Neural cell (in vitro differentiated cells): ENCODE measurements at regions not wholly inside any gene's neighbourhood (a gene's known extent, or its start where the extent isn't known, plus 50 kb on each side); places are given as distances from the start of the nearest gene placed in this dataset.

Experiments used
- H2AFZ ChIP-seq: fragments of 200-600, 300-800 bp; sonication (generic), shearing (Covaris generic); 2 replicates; pipeline ENCODE4 v1.6.0; 2014; ENCODE audit warnings: low read depth, mild to moderate bottlenecking, antibody characterized with exemption, low read length, moderate library complexity
- H3F3A ChIP-seq: fragments of 200-600 bp; shearing (Covaris generic); 2 replicates; pipeline ENCODE4 v1.6.1; 2016; ENCODE audit warnings: mild to moderate bottlenecking, moderate library complexity, mixed read lengths, antibody characterized with exemption, low read length; ENCODE audit not compliant: insufficient read depth, poor library complexity, severe bottlenecking
- H3K27ac ChIP-seq: fragments of 200-600, 300-800 bp; sonication (generic), shearing (Covaris generic); 2 replicates; pipeline ENCODE4 v1.5.1; 2014; ENCODE audit warnings: mild to moderate bottlenecking, low read length, moderate library complexity
- H3K27me3 ChIP-seq: fragments of 300-800, 200-600 bp; sonication (generic), shearing (Covaris generic); 2 replicates; pipeline ENCODE4 v1.6.0; 2014; ENCODE audit warnings: mild to moderate bottlenecking, low read depth, low read length, moderate library complexity; ENCODE audit not compliant: insufficient read depth
- H3K36me3 ChIP-seq: fragments of 300-800, 200-600 bp; sonication (generic), shearing (Covaris generic); 2 replicates; pipeline ENCODE4 v1.5.1; 2014; ENCODE audit warnings: mild to moderate bottlenecking, antibody characterized with exemption, low read length, moderate library complexity; ENCODE audit not compliant: insufficient read depth
- H3K4me2 ChIP-seq: fragments of 300-800, 200-600 bp; sonication (generic), shearing (Covaris generic); 2 replicates; pipeline ENCODE4 v1.6.0; 2014; ENCODE audit warnings: mild to moderate bottlenecking, low read length
- H3K4me3 ChIP-seq: fragments of 300-800, 200-600 bp; sonication (generic), shearing (Covaris generic); 2 replicates; pipeline ENCODE4 v1.5.1; 2014; ENCODE audit warnings: mild to moderate bottlenecking, low read length, moderate library complexity
- H3K79me2 ChIP-seq: fragments of 200-600 bp; shearing (Covaris generic); replicated peaks from 2 replicates; pipeline ENCODE4 v1.6.0; 2014; ENCODE audit warnings: mild to moderate bottlenecking, low read length, moderate library complexity; ENCODE audit not compliant: insufficient read depth
- H3K9ac ChIP-seq: fragments of 300-800, 200-600 bp; sonication (generic), shearing (Covaris generic); 2 replicates; pipeline ENCODE4 v1.6.1; 2016; ENCODE audit warnings: mild to moderate bottlenecking, low read length, mixed read lengths
- H3K9me2 ChIP-seq: fragments of 200-600 bp; shearing (Covaris generic); 2 replicates; pipeline ENCODE4 v1.6.1; 2016; ENCODE audit warnings: mild to moderate bottlenecking, low read length, mixed read lengths; ENCODE audit not compliant: insufficient read depth
- H3K9me3 ChIP-seq: fragments of 200-600, 300-800 bp; sonication (generic), shearing (Covaris generic); 2 replicates; pipeline ENCODE4 v1.6.1; 2016; ENCODE audit warnings: mild to moderate bottlenecking, mixed run types, low read length, moderate library complexity, mixed read lengths
- H4K20me1 ChIP-seq: fragments of 200-600 bp; shearing (Covaris generic); 2 replicates; pipeline ENCODE4 v1.6.1; 2016; ENCODE audit warnings: mild to moderate bottlenecking, mixed run types; ENCODE audit not compliant: insufficient read depth
- EP300 ChIP-seq: fragments of 450-650 bp; conservative IDR thresholded peaks from 2 replicates; pipeline ENCODE4 v1.6.1; 2014; ENCODE audit warnings: antibody characterized with exemption, mild to moderate bottlenecking, moderate library complexity; ENCODE audit not compliant: poor library complexity, severe bottlenecking
- EZH2 ChIP-seq: fragments of 200-600, 300-800 bp; shearing (Covaris generic), sonication (generic); IDR thresholded peaks from 2 replicates; pipeline ENCODE4 v1.6.1; 2014; ENCODE audit warnings: antibody characterized with exemption, low read length, borderline replicate concordance, mild to moderate bottlenecking; ENCODE audit not compliant: insufficient read depth, poor library complexity, severe bottlenecking
- MXI1 ChIP-seq: fragments of 450-650 bp; conservative IDR thresholded peaks from 2 replicates; pipeline ENCODE4 v1.6.1; 2014; ENCODE audit warnings: antibody characterized with exemption, mild to moderate bottlenecking; ENCODE audit not compliant: poor library complexity, severe bottlenecking
- POLR2AphosphoS5 ChIP-seq: IDR thresholded peaks from 2 replicates; pipeline ENCODE4 v1.6.1; 2012
- RAD21 ChIP-seq: fragments of 450-650 bp; conservative IDR thresholded peaks from 2 replicates; pipeline ENCODE4 v1.6.1; 2014; ENCODE audit warnings: antibody characterized with exemption, mild to moderate bottlenecking, moderate library complexity
- SMC3 ChIP-seq: fragments of 450-650 bp; conservative IDR thresholded peaks from 2 replicates; pipeline ENCODE4 v1.6.1; 2014; ENCODE audit warnings: antibody characterized with exemption, mild to moderate bottlenecking, moderate library complexity; ENCODE audit not compliant: poor library complexity
- TAF1 ChIP-seq: IDR thresholded peaks from 2 replicates; pipeline ENCODE4 v1.6.1; 2012; ENCODE audit warnings: low read depth
- TF ChIP-seq, protein P1 (sequence below): IDR thresholded peaks from 2 replicates; pipeline ENCODE4 v1.6.1; 2012; ENCODE audit warnings: borderline replicate concordance
- TF ChIP-seq, protein P2 (sequence below): fragments of 450-650 bp; IDR thresholded peaks from 2 replicates; pipeline ENCODE4 v1.5.1; 2014; ENCODE audit warnings: antibody characterized with exemption, mild to moderate bottlenecking, moderate library complexity; ENCODE audit not compliant: poor library complexity, severe bottlenecking

DNA sequence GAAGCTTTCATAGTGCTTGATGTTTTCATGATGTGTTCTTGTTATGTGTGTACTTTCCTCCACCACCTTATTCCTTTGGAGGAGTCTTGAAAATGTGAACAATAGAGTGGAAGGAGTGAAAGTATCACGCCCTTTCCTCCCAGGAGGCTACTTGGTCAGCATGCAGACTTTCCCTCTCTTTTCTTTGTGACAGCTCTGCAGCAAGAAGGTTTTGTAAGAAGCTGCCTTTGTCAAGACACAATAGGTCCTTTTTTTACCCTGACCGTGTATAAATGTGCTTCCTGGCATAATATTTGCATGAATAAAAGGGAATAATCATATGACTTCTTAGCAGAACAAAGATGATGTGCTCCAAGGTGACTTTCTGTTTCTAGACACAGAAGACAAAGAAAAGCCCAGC, 882.6 kb upstream of the SLITRK5 start:
- H3K27me3 ChIP-seq: no peaks in the 10 kb centered on the region
- no peaks in the 10 kb centered on the region for H3K9me3 ChIP-seq
- no peaks in the 10 kb centered on the region for H3F3A ChIP-seq
- no peak overlapping the region for H3K27ac ChIP-seq
- no peak overlapping the region for H3K4me3 ChIP-seq
- no peak overlapping the region for H2AFZ ChIP-seq
- no peak overlapping the region for H3K9ac ChIP-seq
- H4K20me1 ChIP-seq: no peaks in the 10 kb centered on the region
- TF ChIP-seq EP300 (no peak), EZH2 (no peak), MXI1 (no peak), SMC3 (no peak), RAD21 (no peak)
- TF ChIP-seq, protein P1, sequence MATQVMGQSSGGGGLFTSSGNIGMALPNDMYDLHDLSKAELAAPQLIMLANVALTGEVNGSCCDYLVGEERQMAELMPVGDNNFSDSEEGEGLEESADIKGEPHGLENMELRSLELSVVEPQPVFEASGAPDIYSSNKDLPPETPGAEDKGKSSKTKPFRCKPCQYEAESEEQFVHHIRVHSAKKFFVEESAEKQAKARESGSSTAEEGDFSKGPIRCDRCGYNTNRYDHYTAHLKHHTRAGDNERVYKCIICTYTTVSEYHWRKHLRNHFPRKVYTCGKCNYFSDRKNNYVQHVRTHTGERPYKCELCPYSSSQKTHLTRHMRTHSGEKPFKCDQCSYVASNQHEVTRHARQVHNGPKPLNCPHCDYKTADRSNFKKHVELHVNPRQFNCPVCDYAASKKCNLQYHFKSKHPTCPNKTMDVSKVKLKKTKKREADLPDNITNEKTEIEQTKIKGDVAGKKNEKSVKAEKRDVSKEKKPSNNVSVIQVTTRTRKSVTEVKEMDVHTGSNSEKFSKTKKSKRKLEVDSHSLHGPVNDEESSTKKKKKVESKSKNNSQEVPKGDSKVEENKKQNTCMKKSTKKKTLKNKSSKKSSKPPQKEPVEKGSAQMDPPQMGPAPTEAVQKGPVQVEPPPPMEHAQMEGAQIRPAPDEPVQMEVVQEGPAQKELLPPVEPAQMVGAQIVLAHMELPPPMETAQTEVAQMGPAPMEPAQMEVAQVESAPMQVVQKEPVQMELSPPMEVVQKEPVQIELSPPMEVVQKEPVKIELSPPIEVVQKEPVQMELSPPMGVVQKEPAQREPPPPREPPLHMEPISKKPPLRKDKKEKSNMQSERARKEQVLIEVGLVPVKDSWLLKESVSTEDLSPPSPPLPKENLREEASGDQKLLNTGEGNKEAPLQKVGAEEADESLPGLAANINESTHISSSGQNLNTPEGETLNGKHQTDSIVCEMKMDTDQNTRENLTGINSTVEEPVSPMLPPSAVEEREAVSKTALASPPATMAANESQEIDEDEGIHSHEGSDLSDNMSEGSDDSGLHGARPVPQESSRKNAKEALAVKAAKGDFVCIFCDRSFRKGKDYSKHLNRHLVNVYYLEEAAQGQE: no peak
- H3K4me2 ChIP-seq: no peak overlapping the region
- no peaks in the 10 kb centered on the region for H3K79me2 ChIP-seq
- H3K9me2 ChIP-seq: no peaks in the 10 kb centered on the region
- H3K36me3 ChIP-seq: no peaks in the 10 kb centered on the region

DNA sequence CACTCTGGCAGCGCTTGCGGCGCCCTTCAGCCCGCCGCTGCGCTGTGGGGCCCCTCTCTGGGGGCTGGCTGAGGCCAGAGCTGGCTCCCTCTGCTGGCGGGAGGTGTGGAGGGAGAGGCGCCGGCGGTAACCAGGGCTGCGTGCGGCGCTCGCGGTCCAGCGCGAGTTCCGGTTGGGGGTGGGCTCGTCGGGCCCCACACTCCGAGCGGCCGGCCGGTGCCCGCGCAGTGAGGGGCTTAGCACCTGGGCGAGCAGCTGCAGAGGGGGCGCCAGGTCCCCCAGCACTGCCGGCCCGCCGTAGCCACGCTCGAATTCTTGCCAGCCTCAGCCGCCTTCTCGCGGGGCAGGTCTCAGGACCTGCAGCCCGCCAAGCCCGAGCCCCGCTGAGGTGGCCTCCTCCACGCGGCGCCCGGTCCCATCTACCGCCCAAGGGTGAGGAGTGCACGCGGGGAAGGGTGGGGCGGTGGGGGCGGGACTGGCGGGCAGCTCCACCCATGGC, 879.0 kb upstream of the SLITRK5 start:
- no peak overlapping the region for H3K27ac ChIP-seq
- H3K4me3 ChIP-seq: no peak overlapping the region
- H3K9me3 ChIP-seq: no peaks in the 10 kb centered on the region
- H3K9me2 ChIP-seq: no peaks in the 10 kb centered on the region
- no peak overlapping the region for H2AFZ ChIP-seq
- no peaks in the 10 kb centered on the region for H4K20me1 ChIP-seq
- TF ChIP-seq RAD21: no peak
- TF ChIP-seq POLR2AphosphoS5: no peak
- TF ChIP-seq MXI1: no peak
- no peak for TF ChIP-seq TAF1
- no peak for TF ChIP-seq EP300
- TF ChIP-seq, protein P2, sequence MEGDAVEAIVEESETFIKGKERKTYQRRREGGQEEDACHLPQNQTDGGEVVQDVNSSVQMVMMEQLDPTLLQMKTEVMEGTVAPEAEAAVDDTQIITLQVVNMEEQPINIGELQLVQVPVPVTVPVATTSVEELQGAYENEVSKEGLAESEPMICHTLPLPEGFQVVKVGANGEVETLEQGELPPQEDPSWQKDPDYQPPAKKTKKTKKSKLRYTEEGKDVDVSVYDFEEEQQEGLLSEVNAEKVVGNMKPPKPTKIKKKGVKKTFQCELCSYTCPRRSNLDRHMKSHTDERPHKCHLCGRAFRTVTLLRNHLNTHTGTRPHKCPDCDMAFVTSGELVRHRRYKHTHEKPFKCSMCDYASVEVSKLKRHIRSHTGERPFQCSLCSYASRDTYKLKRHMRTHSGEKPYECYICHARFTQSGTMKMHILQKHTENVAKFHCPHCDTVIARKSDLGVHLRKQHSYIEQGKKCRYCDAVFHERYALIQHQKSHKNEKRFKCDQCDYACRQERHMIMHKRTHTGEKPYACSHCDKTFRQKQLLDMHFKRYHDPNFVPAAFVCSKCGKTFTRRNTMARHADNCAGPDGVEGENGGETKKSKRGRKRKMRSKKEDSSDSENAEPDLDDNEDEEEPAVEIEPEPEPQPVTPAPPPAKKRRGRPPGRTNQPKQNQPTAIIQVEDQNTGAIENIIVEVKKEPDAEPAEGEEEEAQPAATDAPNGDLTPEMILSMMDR: no peak
- TF ChIP-seq, protein P1: no peak
- no peak for TF ChIP-seq EZH2
- no peak overlapping the region for H3K9ac ChIP-seq
- H3K79me2 ChIP-seq: no peaks in the 10 kb centered on the region
- no peaks in the 10 kb centered on the region for H3K36me3 ChIP-seq
- H3F3A ChIP-seq: no peaks in the 10 kb centered on the region
- H3K27me3 ChIP-seq: no peaks in the 10 kb centered on the region
- no peak overlapping the region for H3K4me2 ChIP-seq
